ENCODE measurements at regions not wholly inside any gene's neighbourhood (a gene's known extent, or its start where the extent isn't known, plus 50 kb on each side); places are given as distances from the start of the nearest gene placed in this dataset.

DNA sequence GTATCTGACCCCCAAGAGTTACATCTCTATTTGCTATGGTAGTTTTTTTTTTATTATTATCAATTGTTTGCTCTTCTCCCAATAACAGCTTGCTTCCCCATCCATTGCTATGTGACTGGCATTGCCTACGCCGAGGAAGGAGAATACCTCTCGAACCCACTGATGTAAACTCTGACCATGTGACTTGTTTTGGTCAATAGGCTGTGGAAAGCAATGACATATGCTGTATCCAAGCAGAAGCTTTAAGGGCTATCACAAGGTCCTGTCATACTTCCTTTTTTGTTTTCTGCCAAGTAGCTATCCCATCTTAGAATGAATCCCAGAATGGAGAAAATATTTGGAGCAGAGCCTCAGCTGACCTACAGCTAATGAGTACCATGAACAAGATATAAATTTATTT lies 111.0 kb upstream of the FRMD4B start:
- Histone ChIP-seq H3K4me3 (ENCODE audit: low read depth in 1 of 5, low read length in 5 of 5) (no peak overlapping the region), H3K4me1 (ENCODE audit: control insufficient read depth in 5 of 5, insufficient read depth in 5 of 5, low read length in 5 of 5) (peaks cover 0 to 12% (median 10%) of the 10 kb centered on the region in 5 donors), H3K36me3 (ENCODE audit: control insufficient read depth in 5 of 5, insufficient read depth in 5 of 5, low read length in 5 of 5) (no peaks in the 10 kb centered on the region), H3K27ac (ENCODE audit: low read depth, low read length) (no peak overlapping the region), H3K9ac (ENCODE audit: low read length in 5 of 5) (no peak overlapping the region), H3K27me3 (ENCODE audit: control insufficient read depth in 5 of 5, insufficient read depth in 4 of 5, low read length in 5 of 5) (peaks cover 0 to 3% (median 0%) of the 10 kb centered on the region in 5 donors), H3K9me3 (ENCODE audit: control insufficient read depth in 5 of 5, low read length in 5 of 5) (no peaks in the 10 kb centered on the region)

DNA sequence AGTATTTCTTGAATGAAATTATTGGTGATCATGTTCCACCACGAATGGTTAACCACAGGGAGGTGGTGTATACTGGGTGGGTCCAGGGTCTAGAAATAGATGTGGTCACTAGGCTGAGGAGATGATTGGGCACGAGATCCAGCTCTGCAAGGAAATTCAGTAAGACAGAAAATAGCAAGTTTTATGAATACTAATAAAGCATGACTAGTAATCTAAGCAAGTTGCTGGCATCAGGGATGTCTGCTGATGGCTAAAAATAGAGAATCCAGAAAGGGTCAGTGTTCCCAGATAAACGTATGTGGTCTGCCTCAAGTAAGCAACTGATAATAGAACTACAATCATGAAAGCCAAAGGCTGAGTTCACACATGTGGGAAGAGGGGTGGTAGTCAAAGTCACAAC lies 108.3 kb upstream of the FRMD4B start:
- Histone ChIP-seq H3K9ac (ENCODE audit: low read length in 5 of 5) (no peak overlapping the region), H3K9me3 (ENCODE audit: control insufficient read depth in 5 of 5, low read length in 5 of 5) (no peaks in the 10 kb centered on the region), H3K4me3 (ENCODE audit: low read depth in 1 of 5, low read length in 5 of 5) (no peak overlapping the region), H3K27me3 (ENCODE audit: control insufficient read depth in 5 of 5, insufficient read depth in 4 of 5, low read length in 5 of 5) (no peaks in the 10 kb centered on the region), H3K27ac (ENCODE audit: low read depth, low read length) (no peak overlapping the region), H3K4me1 (ENCODE audit: control insufficient read depth in 5 of 5, insufficient read depth in 5 of 5, low read length in 5 of 5) (peaks cover 0 to 2% (median 0%) of the 10 kb centered on the region in 5 donors), H3K36me3 (ENCODE audit: control insufficient read depth in 5 of 5, insufficient read depth in 5 of 5, low read length in 5 of 5) (no peaks in the 10 kb centered on the region)

- no peak overlapping the region for H3K4me3 ChIP-seq (ENCODE audit: low read depth in 1 of 5, low read length in 5 of 5)
- no peaks in the 10 kb centered on the region for H3K4me1 ChIP-seq (ENCODE audit: control insufficient read depth in 5 of 5, insufficient read depth in 5 of 5, low read length in 5 of 5)
- no peaks in the 10 kb centered on the region for H3K9me3 ChIP-seq (ENCODE audit: control insufficient read depth in 5 of 5, low read length in 5 of 5)
- H3K9ac ChIP-seq (ENCODE audit: low read length in 5 of 5), result no peak overlapping the region
- H3K27ac ChIP-seq (ENCODE audit: low read depth, low read length), result no peak overlapping the region
- H3K36me3 ChIP-seq (ENCODE audit: control insufficient read depth in 5 of 5, insufficient read depth in 5 of 5, low read length in 5 of 5), result no peaks in the 10 kb centered on the region
- no peaks in the 10 kb centered on the region for H3K27me3 ChIP-seq (ENCODE audit: control insufficient read depth in 5 of 5, insufficient read depth in 4 of 5, low read length in 5 of 5)
Measured at GRCh38 chr3:69493157-69493556, 107.3 kb upstream of the FRMD4B start.

DNA sequence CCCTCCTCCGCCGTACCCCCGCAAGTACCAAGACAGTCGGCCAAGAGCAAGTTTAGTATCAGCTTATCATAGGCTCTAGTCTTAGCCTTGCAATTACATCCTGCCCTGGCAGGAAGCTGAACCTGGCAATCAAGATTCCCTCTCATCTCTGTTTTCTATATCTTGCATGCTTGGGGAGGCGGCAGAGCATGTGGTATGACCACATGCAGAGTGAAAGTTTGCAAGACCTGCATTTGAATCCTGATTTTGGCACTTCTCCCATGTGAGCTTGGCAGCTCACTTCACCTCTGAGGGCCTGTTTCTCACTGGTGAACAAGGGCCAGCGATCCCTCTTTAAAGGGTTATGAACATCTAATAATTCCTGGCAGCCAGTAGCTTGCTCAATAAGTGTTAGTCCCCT lies 106.1 kb upstream of the FRMD4B start:
- Histone ChIP-seq H3K36me3 (ENCODE audit: control insufficient read depth in 5 of 5, insufficient read depth in 5 of 5, low read length in 5 of 5) (no peaks in the 10 kb centered on the region), H3K27ac (ENCODE audit: low read depth, low read length) (no peak overlapping the region), H3K9ac (ENCODE audit: low read length in 5 of 5) (no peak overlapping the region), H3K4me3 (ENCODE audit: low read depth in 1 of 5, low read length in 5 of 5) (no peak overlapping the region), H3K27me3 (ENCODE audit: control insufficient read depth in 5 of 5, insufficient read depth in 4 of 5, low read length in 5 of 5) (no peaks in the 10 kb centered on the region), H3K4me1 (ENCODE audit: control insufficient read depth in 5 of 5, insufficient read depth in 5 of 5, low read length in 5 of 5) (no peaks in the 10 kb centered on the region), H3K9me3 (ENCODE audit: control insufficient read depth in 5 of 5, low read length in 5 of 5) (no peaks in the 10 kb centered on the region)

DNA sequence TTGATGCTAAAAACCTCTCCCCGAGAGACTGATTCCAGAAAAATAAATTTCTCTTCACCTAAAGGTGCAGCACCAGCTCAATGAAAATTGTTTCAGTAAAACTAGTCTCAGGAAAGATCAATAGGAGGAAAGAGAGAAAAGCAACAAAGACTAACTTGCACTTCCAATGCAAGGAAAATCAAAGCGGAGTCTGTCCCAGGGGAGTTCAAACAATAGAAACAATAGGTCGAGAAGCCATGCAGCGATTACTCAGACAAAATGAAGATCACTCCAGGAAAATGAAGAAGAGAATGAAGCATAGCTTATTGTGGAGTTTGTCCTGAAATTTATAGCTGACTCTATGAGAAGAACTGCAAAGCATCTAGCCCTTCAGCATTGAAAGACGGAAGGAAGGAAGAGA lies 105.1 kb upstream of the FRMD4B start:
- no peak overlapping the region for H3K27ac ChIP-seq (ENCODE audit: low read depth, low read length)
- no peak overlapping the region for H3K9ac ChIP-seq (ENCODE audit: low read length in 5 of 5)
- no peaks in the 10 kb centered on the region for H3K36me3 ChIP-seq (ENCODE audit: control insufficient read depth in 5 of 5, insufficient read depth in 5 of 5, low read length in 5 of 5)
- H3K4me3 ChIP-seq (ENCODE audit: low read depth in 1 of 5, low read length in 5 of 5), result no peak overlapping the region
- H3K4me1 ChIP-seq (ENCODE audit: control insufficient read depth in 5 of 5, insufficient read depth in 5 of 5, low read length in 5 of 5), result no peaks in the 10 kb centered on the region
- no peaks in the 10 kb centered on the region for H3K9me3 ChIP-seq (ENCODE audit: control insufficient read depth in 5 of 5, low read length in 5 of 5)
- no peaks in the 10 kb centered on the region for H3K27me3 ChIP-seq (ENCODE audit: control insufficient read depth in 5 of 5, insufficient read depth in 4 of 5, low read length in 5 of 5)

- Histone ChIP-seq H3K4me3 (ENCODE audit: low read depth in 1 of 5, low read length in 5 of 5) (no peak overlapping the region), H3K4me1 (ENCODE audit: control insufficient read depth in 5 of 5, insufficient read depth in 5 of 5, low read length in 5 of 5) (no peaks in the 10 kb centered on the region), H3K9ac (ENCODE audit: low read length in 5 of 5) (no peak overlapping the region), H3K9me3 (ENCODE audit: control insufficient read depth in 5 of 5, low read length in 5 of 5) (no peaks in the 10 kb centered on the region), H3K27ac (ENCODE audit: low read depth, low read length) (no peak overlapping the region), H3K27me3 (ENCODE audit: control insufficient read depth in 5 of 5, insufficient read depth in 4 of 5, low read length in 5 of 5) (no peaks in the 10 kb centered on the region), H3K36me3 (ENCODE audit: control insufficient read depth in 5 of 5, insufficient read depth in 5 of 5, low read length in 5 of 5) (no peaks in the 10 kb centered on the region)
Measured at GRCh38 chr3:69490235-69490634, 104.3 kb upstream of the FRMD4B start.

DNA sequence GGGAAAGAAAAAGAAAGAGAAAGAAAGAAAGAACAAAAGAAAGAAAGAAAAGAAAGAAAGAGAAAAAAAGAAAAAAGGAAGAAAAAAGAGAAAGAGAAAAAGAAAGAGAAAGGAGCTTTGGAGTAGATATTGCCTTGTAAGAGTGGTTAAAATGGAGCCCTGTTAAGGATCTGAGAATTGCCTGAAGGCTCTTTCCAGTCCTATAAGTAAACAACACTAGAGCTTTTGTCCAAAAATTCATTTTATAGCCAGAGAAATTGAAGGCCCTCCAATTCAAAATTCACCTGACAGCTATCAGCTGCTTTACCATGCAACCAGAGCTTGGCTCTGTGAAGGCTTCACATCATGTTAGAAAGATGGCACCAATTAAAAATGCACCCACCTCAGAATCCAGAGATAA lies 102.1 kb upstream of the FRMD4B start:
- Histone ChIP-seq H3K27me3 (ENCODE audit: control insufficient read depth in 5 of 5, insufficient read depth in 4 of 5, low read length in 5 of 5) (no peaks in the 10 kb centered on the region), H3K27ac (ENCODE audit: low read depth, low read length) (no peak overlapping the region)

DNA sequence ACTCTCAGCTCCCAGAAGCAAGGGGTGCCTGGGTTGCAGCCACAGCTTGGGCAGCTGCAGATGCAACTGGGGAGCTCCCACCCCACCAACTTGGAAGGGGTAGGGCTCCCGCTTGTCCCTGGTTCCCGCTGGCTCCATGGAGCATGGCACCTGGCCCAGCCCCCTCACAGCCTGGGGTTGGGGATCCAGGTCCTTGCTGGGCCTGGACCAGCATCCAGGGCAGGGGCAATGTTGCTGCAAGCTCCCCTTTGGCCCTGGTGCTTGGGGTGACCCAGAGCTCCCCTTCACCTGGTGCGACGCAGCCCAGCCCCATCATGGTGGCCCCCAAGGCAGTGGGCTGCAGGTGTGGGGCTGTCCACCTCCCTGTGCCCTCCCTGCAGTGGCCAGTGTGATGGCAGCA lies 99.6 kb upstream of the FRMD4B start:
- H3K27me3 ChIP-seq (ENCODE audit: control insufficient read depth in 5 of 5, insufficient read depth in 4 of 5, low read length in 5 of 5), result no peaks in the 10 kb centered on the region
- H3K9me3 ChIP-seq (ENCODE audit: control insufficient read depth in 5 of 5, low read length in 5 of 5), result no peaks in the 10 kb centered on the region
- peaks cover 0 to 3% (median 0%) of the 10 kb centered on the region in 5 donors for H3K4me1 ChIP-seq (ENCODE audit: control insufficient read depth in 5 of 5, insufficient read depth in 5 of 5, low read length in 5 of 5)
- H3K4me3 ChIP-seq (ENCODE audit: low read depth in 1 of 5, low read length in 5 of 5), result no peak overlapping the region
- H3K36me3 ChIP-seq (ENCODE audit: control insufficient read depth in 5 of 5, insufficient read depth in 5 of 5, low read length in 5 of 5), result no peaks in the 10 kb centered on the region
- H3K27ac ChIP-seq (ENCODE audit: low read depth, low read length), result no peak overlapping the region
- H3K9ac ChIP-seq (ENCODE audit: low read length in 5 of 5), result no peak overlapping the region

More for the DNA sequence above, 102.1 kb upstream of the FRMD4B start:
- Histone ChIP-seq H3K9me3 (ENCODE audit: control insufficient read depth in 5 of 5, low read length in 5 of 5) (no peaks in the 10 kb centered on the region), H3K4me3 (ENCODE audit: low read depth in 1 of 5, low read length in 5 of 5) (no peak overlapping the region), H3K9ac (ENCODE audit: low read length in 5 of 5) (no peak overlapping the region), H3K4me1 (ENCODE audit: control insufficient read depth in 5 of 5, insufficient read depth in 5 of 5, low read length in 5 of 5) (peaks cover 0 to 2% (median 0%) of the 10 kb centered on the region in 5 donors), H3K36me3 (ENCODE audit: control insufficient read depth in 5 of 5, insufficient read depth in 5 of 5, low read length in 5 of 5) (no peaks in the 10 kb centered on the region)

DNA sequence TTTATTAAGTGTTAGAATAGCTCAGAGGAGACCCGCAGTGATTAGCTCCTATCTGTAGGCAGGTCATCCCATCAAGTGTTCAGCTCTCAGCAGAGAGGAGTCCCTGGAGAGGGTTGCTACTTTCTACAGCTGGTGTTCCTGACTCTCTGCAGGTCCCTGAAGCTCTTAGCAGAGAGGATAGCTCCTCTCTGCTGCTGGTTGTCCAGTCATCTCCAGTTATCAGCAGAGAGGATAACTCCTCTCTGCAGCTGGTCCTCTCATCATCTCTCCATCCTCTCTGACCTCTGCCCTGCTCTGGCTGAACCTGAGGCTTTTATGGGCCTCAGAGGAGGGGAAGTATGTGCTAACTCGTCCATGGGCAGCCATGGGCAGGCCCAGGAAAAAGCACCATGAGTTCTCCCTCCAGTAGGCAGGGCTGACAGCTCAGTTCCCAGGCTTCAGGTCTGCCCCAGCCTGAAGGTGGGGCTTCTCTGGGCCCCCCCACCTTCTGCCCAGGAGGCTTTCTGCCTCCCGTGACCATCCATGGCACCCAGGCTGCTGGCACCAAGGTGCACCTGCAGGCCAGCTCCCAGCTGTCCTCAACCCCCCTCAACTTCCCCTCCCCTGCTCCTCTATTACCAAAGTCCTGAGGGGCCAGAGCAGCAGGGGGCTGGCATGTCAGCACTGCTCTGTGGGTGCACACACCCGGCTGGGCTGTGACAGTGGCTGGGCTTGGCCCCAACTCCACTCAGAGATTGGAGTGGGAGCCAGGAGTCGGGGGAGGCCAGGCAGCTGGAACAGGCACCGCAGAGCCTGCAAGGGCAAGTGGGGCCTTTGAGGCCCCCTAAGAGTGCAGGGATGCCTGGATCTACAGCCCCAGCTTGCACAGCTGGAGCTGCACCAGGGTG lies 98.9 kb upstream of the FRMD4B start:
- Histone ChIP-seq H3K4me3 (ENCODE audit: low read depth in 1 of 5, low read length in 5 of 5) (no peak overlapping the region), H3K9ac (ENCODE audit: low read length in 5 of 5) (no peak overlapping the region), H3K27ac (ENCODE audit: low read depth, low read length) (no peak overlapping the region), H3K4me1 (ENCODE audit: control insufficient read depth in 5 of 5, insufficient read depth in 5 of 5, low read length in 5 of 5) (peaks cover 0 to 3% (median 0%) of the 10 kb centered on the region in 5 donors), H3K27me3 (ENCODE audit: control insufficient read depth in 5 of 5, insufficient read depth in 4 of 5, low read length in 5 of 5) (no peaks in the 10 kb centered on the region), H3K9me3 (ENCODE audit: control insufficient read depth in 5 of 5, low read length in 5 of 5) (no peaks in the 10 kb centered on the region), H3K36me3 (ENCODE audit: control insufficient read depth in 5 of 5, insufficient read depth in 5 of 5, low read length in 5 of 5) (no peaks in the 10 kb centered on the region)

- Histone ChIP-seq H3K4me1 (ENCODE audit: control insufficient read depth in 5 of 5, insufficient read depth in 5 of 5, low read length in 5 of 5) (peaks cover 0 to 3% (median 0%) of the 10 kb centered on the region in 5 donors), H3K9ac (ENCODE audit: low read length in 5 of 5) (no peak overlapping the region), H3K9me3 (ENCODE audit: control insufficient read depth in 5 of 5, low read length in 5 of 5) (no peaks in the 10 kb centered on the region), H3K27me3 (ENCODE audit: control insufficient read depth in 5 of 5, insufficient read depth in 4 of 5, low read length in 5 of 5) (no peaks in the 10 kb centered on the region), H3K36me3 (ENCODE audit: control insufficient read depth in 5 of 5, insufficient read depth in 5 of 5, low read length in 5 of 5) (no peaks in the 10 kb centered on the region), H3K4me3 (ENCODE audit: low read depth in 1 of 5, low read length in 5 of 5) (no peak overlapping the region), H3K27ac (ENCODE audit: low read depth, low read length) (no peak overlapping the region)
Measured at GRCh38 chr3:69483449-69483848, 97.6 kb upstream of the FRMD4B start.

Data from subcutaneous abdominal adipose tissue (tissue), 5 donors.